ENCODE measurements at regions not wholly inside any gene's neighbourhood (a gene's known extent, or its start where the extent isn't known, plus 50 kb on each side); places are given as distances from the start of the nearest gene placed in this dataset.
A peak's percentile ranks its signal among the peaks of the same experiment; 100 is the strongest.
"Not testable (repeated sequence)": the region's sequence is repeated elsewhere in the genome, so short reads cannot be mapped to it uniquely, and the experiment has no call there.

GRCh38 chr10:28354511-28354910 lies 51.6 kb upstream of the MPP7 start:
- no peaks in the 10 kb centered on the region for H3K9me3 Mint-ChIP-seq
- no peak overlapping the region for H3K4me3 Mint-ChIP-seq
- H3K27me3 Mint-ChIP-seq (ENCODE audit: low read depth) = no peaks in the 10 kb centered on the region
- H3K4me1 Mint-ChIP-seq (ENCODE audit: low read depth) = no peaks in the 10 kb centered on the region
- H3K36me3 Mint-ChIP-seq (ENCODE audit: insufficient read depth) = no peaks in the 10 kb centered on the region
- no peak for DNase-seq
- no peak for ATAC-seq

- no peaks in the 10 kb centered on the region for H3K9me3 Mint-ChIP-seq
- H3K4me1 Mint-ChIP-seq (ENCODE audit: low read depth) = no peaks in the 10 kb centered on the region
- no peak for ATAC-seq
- H3K36me3 Mint-ChIP-seq (ENCODE audit: insufficient read depth) = no peaks in the 10 kb centered on the region
- H3K4me3 Mint-ChIP-seq = no peak overlapping the region
- H3K27me3 Mint-ChIP-seq (ENCODE audit: low read depth) = no peaks in the 10 kb centered on the region
- no peak for DNase-seq
Observed at GRCh38 chr10:28355376-28355775, 52.5 kb upstream of the MPP7 start.

GRCh38 chr10:28359334-28359733 lies 56.5 kb upstream of the MPP7 start:
- Mint-ChIP-seq H3K36me3 (ENCODE audit: insufficient read depth) (no peaks in the 10 kb centered on the region), H3K4me1 (ENCODE audit: low read depth) (peaks cover 6% of the 10 kb centered on the region), H3K9me3 (no peaks in the 10 kb centered on the region), H3K27me3 (ENCODE audit: low read depth) (no peaks in the 10 kb centered on the region), H3K4me3 (no peak overlapping the region)
- ATAC-seq (no peak), DNase-seq (no peak)

- H3K27me3 Mint-ChIP-seq (ENCODE audit: low read depth) = no peaks in the 10 kb centered on the region
- H3K36me3 Mint-ChIP-seq (ENCODE audit: insufficient read depth) = no peaks in the 10 kb centered on the region
- no peak overlapping the region for H3K4me3 Mint-ChIP-seq
- no peaks in the 10 kb centered on the region for H3K9me3 Mint-ChIP-seq
- peaks cover 9% of the 10 kb centered on the region for H3K4me1 Mint-ChIP-seq (ENCODE audit: low read depth)
- no peak for DNase-seq
- ATAC-seq = no peak
Observed at GRCh38 chr10:28360175-28360574, 57.3 kb upstream of the MPP7 start.

- H3K4me1 Mint-ChIP-seq (ENCODE audit: low read depth) = peaks cover 40% of the 10 kb centered on the region
- H3K27me3 Mint-ChIP-seq (ENCODE audit: low read depth) = no peaks in the 10 kb centered on the region
Observed at GRCh38 chr10:28363376-28363775, 60.5 kb upstream of the MPP7 start.

GRCh38 chr10:28365840-28366239 lies 63.0 kb upstream of the MPP7 start:
- Mint-ChIP-seq H3K27me3 (ENCODE audit: low read depth) (no peaks in the 10 kb centered on the region), H3K9me3 (peaks cover 3% of the 10 kb centered on the region), H3K36me3 (ENCODE audit: insufficient read depth) (no peaks in the 10 kb centered on the region), H3K4me1 (ENCODE audit: low read depth) (peaks cover 55% of the 10 kb centered on the region), H3K4me3 (peak overlapping the region; percentile 55)
- ATAC-seq (no peak), DNase-seq (no peak)

More at GRCh38 chr10:28363376-28363775, 60.5 kb upstream of the MPP7 start:
- Mint-ChIP-seq H3K9me3 (no peaks in the 10 kb centered on the region), H3K36me3 (ENCODE audit: insufficient read depth) (no peaks in the 10 kb centered on the region), H3K4me3 (no peak overlapping the region)
- no peak for ATAC-seq
- DNase-seq = no peak

- no peak for ATAC-seq
- Mint-ChIP-seq H3K9me3 (peaks cover 3% of the 10 kb centered on the region), H3K27me3 (ENCODE audit: low read depth) (no peaks in the 10 kb centered on the region)
Observed at GRCh38 chr10:28366994-28367393, 64.1 kb upstream of the MPP7 start.

GRCh38 chr10:28367413-28367812 lies 64.5 kb upstream of the MPP7 start:
- no peak for ATAC-seq
- H3K4me3 Mint-ChIP-seq = peak overlapping the region; percentile 58
- H3K27me3 Mint-ChIP-seq (ENCODE audit: low read depth) = no peaks in the 10 kb centered on the region
- H3K36me3 Mint-ChIP-seq (ENCODE audit: insufficient read depth) = no peaks in the 10 kb centered on the region
- peaks cover 55% of the 10 kb centered on the region for H3K4me1 Mint-ChIP-seq (ENCODE audit: low read depth)
- no peak for DNase-seq
- peaks cover 3% of the 10 kb centered on the region for H3K9me3 Mint-ChIP-seq

More at GRCh38 chr10:28366994-28367393, 64.1 kb upstream of the MPP7 start:
- DNase-seq = no peak
- peaks cover 55% of the 10 kb centered on the region for H3K4me1 Mint-ChIP-seq (ENCODE audit: low read depth)
- H3K4me3 Mint-ChIP-seq = no peak overlapping the region
- no peaks in the 10 kb centered on the region for H3K36me3 Mint-ChIP-seq (ENCODE audit: insufficient read depth)

GRCh38 chr10:28367929-28368484 lies 65.1 kb upstream of the MPP7 start:
- no peaks in the 10 kb centered on the region for H3K27me3 Mint-ChIP-seq (ENCODE audit: low read depth)
- peak; percentile 46 for DNase-seq
- H3K4me1 Mint-ChIP-seq (ENCODE audit: low read depth) = peaks cover 53% of the 10 kb centered on the region
- ATAC-seq = peak; percentile 90 to 91
- no peaks in the 10 kb centered on the region for H3K36me3 Mint-ChIP-seq (ENCODE audit: insufficient read depth)
- H3K4me3 Mint-ChIP-seq = peak overlapping the region; percentile 58
- peaks cover 3% of the 10 kb centered on the region for H3K9me3 Mint-ChIP-seq

GRCh38 chr10:28370107-28370835 lies 67.4 kb upstream of the MPP7 start:
- no peak overlapping the region for H3K4me3 Mint-ChIP-seq

GRCh38 chr10:28371638-28372037 lies 68.8 kb upstream of the MPP7 start:
- not testable (repeated sequence) for H3K36me3 Mint-ChIP-seq (ENCODE audit: insufficient read depth); ATAC-seq; H3K4me3 Mint-ChIP-seq; H3K9me3 Mint-ChIP-seq; H3K27me3 Mint-ChIP-seq (ENCODE audit: low read depth); DNase-seq
- peaks cover 32% of the 10 kb centered on the region for H3K4me1 Mint-ChIP-seq (ENCODE audit: low read depth)

More at GRCh38 chr10:28370107-28370835, 67.4 kb upstream of the MPP7 start:
- peaks cover 45% of the 10 kb centered on the region for H3K4me1 Mint-ChIP-seq (ENCODE audit: low read depth)
- no peaks in the 10 kb centered on the region for H3K27me3 Mint-ChIP-seq (ENCODE audit: low read depth)
- ATAC-seq (no peak), DNase-seq (no peak)
- H3K9me3 Mint-ChIP-seq = peaks cover 3% of the 10 kb centered on the region
- no peaks in the 10 kb centered on the region for H3K36me3 Mint-ChIP-seq (ENCODE audit: insufficient read depth)

- no peaks in the 10 kb centered on the region for H3K27me3 Mint-ChIP-seq (ENCODE audit: low read depth)
- ATAC-seq (no peak), DNase-seq (no peak)
- no peaks in the 10 kb centered on the region for H3K36me3 Mint-ChIP-seq (ENCODE audit: insufficient read depth)
- H3K4me1 Mint-ChIP-seq (ENCODE audit: low read depth) = peaks cover 13% of the 10 kb centered on the region
- peaks cover 3% of the 10 kb centered on the region for H3K9me3 Mint-ChIP-seq
- no peak overlapping the region for H3K4me3 Mint-ChIP-seq
Observed at GRCh38 chr10:28374036-28374435, 71.2 kb upstream of the MPP7 start.

GRCh38 chr10:28375399-28376354 lies 72.8 kb upstream of the MPP7 start:
- peaks cover 13% of the 10 kb centered on the region for H3K4me1 Mint-ChIP-seq (ENCODE audit: low read depth)
- ATAC-seq (no peak), DNase-seq (no peak)
- H3K36me3 Mint-ChIP-seq (ENCODE audit: insufficient read depth) = no peaks in the 10 kb centered on the region
- no peaks in the 10 kb centered on the region for H3K27me3 Mint-ChIP-seq (ENCODE audit: low read depth)
- H3K9me3 Mint-ChIP-seq = peaks cover 2% of the 10 kb centered on the region
- H3K4me3 Mint-ChIP-seq = no peak overlapping the region

GRCh38 chr10:28378986-28379585 lies 76.2 kb upstream of the MPP7 start:
- H3K36me3 Mint-ChIP-seq (ENCODE audit: insufficient read depth) = no peaks in the 10 kb centered on the region
- H3K4me1 Mint-ChIP-seq (ENCODE audit: low read depth) = peaks cover 23% of the 10 kb centered on the region
- ATAC-seq (no peak), DNase-seq (no peak)
- no peak overlapping the region for H3K4me3 Mint-ChIP-seq
- no peaks in the 10 kb centered on the region for H3K9me3 Mint-ChIP-seq
- peaks cover 2% of the 10 kb centered on the region for H3K27me3 Mint-ChIP-seq (ENCODE audit: low read depth)

All from activated T-cell treated with anti-CD3 and anti-CD28 coated beads, Interleukin-2, amount 50 U/mL, for 4 hours (primary cell).